Lung (tissue), 11 donors: ENCODE measurements at regions not wholly inside any gene's neighbourhood (a gene's known extent, or its start where the extent isn't known, plus 50 kb on each side); places are given as distances from the start of the nearest gene placed in this dataset.

ENCODE experiments used
- ATAC-seq: fragments of 200-7000 bp; cut with Tn5 transposase; one replicate; pipeline ENCODE4 v1.9.1; 2020; ENCODE audit warnings: moderate number of reproducible peaks; ENCODE audit not compliant: insufficient read depth, low FRiP score
- DNase-seq, 3 donors: peaks; one replicate each; pipeline ENCODE4 v3.0.0-alpha.2; 2013 to 2017
- H3K27ac ChIP-seq, 2 donors: one replicate each; pipeline ENCODE4 v1.5.1; 2013; ENCODE audit warnings: mild to moderate bottlenecking in 2 of 2, moderate library complexity in 2 of 2, control low read depth in 1 of 2, inconsistent platforms in 1 of 2, low read depth in 1 of 2, low read length in 1 of 2
- H3K27me3 ChIP-seq, 3 donors: one replicate each; pipeline ENCODE4 v1.5.1; 2013; ENCODE audit warnings: low read length in 2 of 3; ENCODE audit not compliant: control insufficient read depth in 3 of 3, insufficient read depth in 3 of 3
- H3K36me3 ChIP-seq, 4 donors: one replicate each; pipeline ENCODE4 v1.5.1; 2013; ENCODE audit warnings: low read length in 4 of 4, mild to moderate bottlenecking in 1 of 4, moderate library complexity in 1 of 4; ENCODE audit not compliant: control insufficient read depth in 4 of 4, insufficient read depth in 4 of 4
- H3K4me1 ChIP-seq, 5 donors: one replicate each; pipeline ENCODE4 v1.5.1; 2013; ENCODE audit warnings: low read length in 5 of 5, mild to moderate bottlenecking in 2 of 5, moderate library complexity in 1 of 5; ENCODE audit not compliant: control insufficient read depth in 5 of 5, insufficient read depth in 5 of 5
- H3K4me3 ChIP-seq: one replicate; pipeline ENCODE4 v1.5.1; 2013; ENCODE audit warnings: mild to moderate bottlenecking, control low read depth, moderate library complexity
- H3K9ac ChIP-seq, 2 donors: one replicate each; pipeline ENCODE4 v1.5.1; 2013; ENCODE audit warnings: low read length in 2 of 2, control low read depth in 1 of 2; ENCODE audit not compliant: insufficient read depth in 1 of 2
- H3K9me3 ChIP-seq, 4 donors: one replicate each; pipeline ENCODE4 v1.5.1; 2013; ENCODE audit warnings: low read length in 3 of 4, mild to moderate bottlenecking in 1 of 4, moderate library complexity in 1 of 4; ENCODE audit not compliant: control insufficient read depth in 4 of 4, insufficient read depth in 3 of 4
- CTCF ChIP-seq: IDR thresholded peaks from 2 replicates; pipeline ENCODE4 v1.5.1; 2012; ENCODE audit warnings: mild to moderate bottlenecking; ENCODE audit errors: control extremely low read depth, extremely low read depth
- WGBS, 2 donors: extraction: QIAGEN DNeasy Blood & Tissue Kit; methylation state at CpG; one replicate each; pipeline ENCODE4 v1.1.7; 2013; 5-methylcytosine and 5-hydroxymethylcytosine counted together
- donor health status: control.
- donor health status: control.
- donor health status: Bipolar disorder and iron deficiency.
- donor health status: healthy.
- donor health status: DM: yes; HTN: yes; CAD: no.

- Histone ChIP-seq H3K4me3 (no peak overlapping the region), H3K4me1 (peaks cover 0 to 5% (median 0%) of the 10 kb centered on the region in 5 donors), H3K27ac (no peak overlapping the region), H3K27me3 (no peaks in the 10 kb centered on the region), H3K36me3 (no peaks in the 10 kb centered on the region), H3K9ac (no peak overlapping the region), H3K9me3 (peaks cover 0 to 1% (median 0%) of the 10 kb centered on the region in 4 donors)
- WGBS, 2 donors = 74 to 85% methylated on average over 6 of the region's 6 CpGs
- TF ChIP-seq CTCF = no peak
- ATAC-seq (no peak), DNase-seq (no peak)
Observed at GRCh38 chr2:19776941-19777514, 124.8 kb downstream of the TTC32 start.

GRCh38 chr2:19775838-19776237 is 125.9 kb downstream of the TTC32 start:
- peaks cover 0 to 5% (median 0%) of the 10 kb centered on the region in 5 donors for H3K4me1 ChIP-seq
- H3K9me3 ChIP-seq = no peaks in the 10 kb centered on the region
- no peak overlapping the region for H3K27ac ChIP-seq
- no peaks in the 10 kb centered on the region for H3K36me3 ChIP-seq
- TF ChIP-seq CTCF = no peak
- H3K4me3 ChIP-seq = no peak overlapping the region
- no peak overlapping the region for H3K9ac ChIP-seq
- H3K27me3 ChIP-seq = no peaks in the 10 kb centered on the region
- ATAC-seq (no peak), DNase-seq (no peak)
- 66 to 78% methylated on average over 6 of the region's 6 CpGs for WGBS, 2 donors

- no peak for DNase-seq
- ATAC-seq = no peak
- no peaks in the 10 kb centered on the region for H3K9me3 ChIP-seq
- no peak for TF ChIP-seq CTCF
- WGBS, 2 donors = 79 to 85% methylated on average over 5 of the region's 5 CpGs
- H3K27ac ChIP-seq = no peak overlapping the region
- H3K4me1 ChIP-seq = peaks cover 0 to 5% (median 0%) of the 10 kb centered on the region in 5 donors
- H3K36me3 ChIP-seq = no peaks in the 10 kb centered on the region
- H3K27me3 ChIP-seq = no peaks in the 10 kb centered on the region
- no peak overlapping the region for H3K9ac ChIP-seq
- no peak overlapping the region for H3K4me3 ChIP-seq
Observed at GRCh38 chr2:19775315-19775714, 126.5 kb downstream of the TTC32 start.

GRCh38 chr2:19774805-19775176 is 127.0 kb downstream of the TTC32 start:
- no peak for DNase-seq
- H3K9me3 ChIP-seq = no peaks in the 10 kb centered on the region
- no peak for ATAC-seq
- no peaks in the 10 kb centered on the region for H3K36me3 ChIP-seq
- no peak for TF ChIP-seq CTCF
- no peak overlapping the region for H3K4me3 ChIP-seq
- WGBS, 2 donors = 83 to 87% methylated on average over 3 of the region's 3 CpGs
- peaks cover 0 to 5% (median 0%) of the 10 kb centered on the region in 5 donors for H3K4me1 ChIP-seq
- H3K27me3 ChIP-seq = no peaks in the 10 kb centered on the region
- no peak overlapping the region for H3K9ac ChIP-seq
- no peak overlapping the region for H3K27ac ChIP-seq
